HG03108 (cell line): ENCODE measurements at regions not wholly inside any gene's neighbourhood (a gene's known extent, or its start where the extent isn't known, plus 50 kb on each side); places are given as distances from the start of the nearest gene placed in this dataset.
A peak's percentile ranks its signal among the peaks of the same experiment; 100 is the strongest.

Experiments
- ATAC-seq: cut with Tn5 transposase; IDR thresholded peaks from one replicate; pipeline ENCODE4 v1.9.1; 2021; ENCODE audit warnings: moderate library complexity; ENCODE audit not compliant: unreplicated experiment

DNA sequence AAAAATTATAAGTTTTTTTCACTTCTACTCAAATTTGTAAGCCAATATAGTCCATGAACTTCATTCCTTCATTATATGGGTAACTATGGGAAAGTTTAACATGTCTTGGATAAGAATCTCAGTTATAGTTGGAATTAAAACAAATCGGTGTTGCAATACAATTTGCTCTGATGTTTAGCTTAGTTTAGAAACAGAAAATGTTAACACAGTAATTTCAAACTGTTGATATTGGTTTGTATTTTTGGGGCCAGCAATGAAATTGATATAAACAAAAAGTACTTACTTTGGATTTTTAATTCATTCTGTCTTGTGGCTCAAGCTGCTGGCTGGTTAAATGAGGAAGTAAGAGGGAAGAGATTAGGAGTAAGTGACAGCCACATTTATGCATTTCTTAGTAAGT is 368.5 kb upstream of the NT5C1B start:
- no peak for ATAC-seq

DNA sequence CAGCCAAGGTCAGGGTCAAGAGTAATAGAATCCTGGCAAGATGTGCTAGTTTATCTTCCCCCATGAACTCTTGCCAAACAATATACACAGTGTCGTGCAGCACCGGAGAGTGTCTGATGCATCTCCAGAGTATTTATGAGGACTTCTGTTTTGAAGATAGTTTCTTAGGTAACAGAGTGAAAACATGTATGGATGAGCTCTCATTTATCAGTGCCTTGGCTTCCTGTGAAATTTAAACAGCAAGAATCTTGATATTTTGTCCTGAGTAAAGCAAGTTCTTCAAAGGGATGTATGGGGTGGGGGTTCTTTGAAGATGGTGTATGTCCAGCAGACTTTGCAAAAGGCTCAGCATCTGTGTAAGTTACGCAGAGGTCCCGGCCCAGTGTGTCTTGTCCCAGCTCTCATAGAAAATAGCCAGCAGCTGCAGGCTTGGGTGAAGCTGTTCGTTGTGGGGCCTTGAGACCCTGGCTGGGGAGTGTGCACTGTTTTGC is 361.0 kb upstream of the NT5C1B start:
- no peak for ATAC-seq

DNA sequence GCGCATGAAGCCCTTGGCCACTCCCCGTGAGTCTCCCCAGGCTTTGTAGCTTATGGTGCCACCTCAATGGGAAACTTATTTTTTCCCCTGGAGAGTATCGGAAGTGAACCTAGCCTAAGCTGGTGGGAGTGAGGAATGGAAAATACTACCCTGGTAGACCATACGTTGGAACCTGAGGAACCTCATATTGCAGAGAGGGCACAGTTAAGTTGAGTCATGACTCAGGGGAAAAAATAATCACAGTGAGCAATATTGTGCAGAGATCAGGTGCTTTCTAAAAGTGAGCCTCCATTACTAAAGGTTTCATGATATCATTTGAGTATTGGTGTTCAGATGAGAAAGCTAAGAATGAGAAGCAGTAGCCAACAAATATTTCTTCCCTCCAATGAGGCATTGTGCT is 360.5 kb upstream of the NT5C1B start:
- no peak for ATAC-seq

DNA sequence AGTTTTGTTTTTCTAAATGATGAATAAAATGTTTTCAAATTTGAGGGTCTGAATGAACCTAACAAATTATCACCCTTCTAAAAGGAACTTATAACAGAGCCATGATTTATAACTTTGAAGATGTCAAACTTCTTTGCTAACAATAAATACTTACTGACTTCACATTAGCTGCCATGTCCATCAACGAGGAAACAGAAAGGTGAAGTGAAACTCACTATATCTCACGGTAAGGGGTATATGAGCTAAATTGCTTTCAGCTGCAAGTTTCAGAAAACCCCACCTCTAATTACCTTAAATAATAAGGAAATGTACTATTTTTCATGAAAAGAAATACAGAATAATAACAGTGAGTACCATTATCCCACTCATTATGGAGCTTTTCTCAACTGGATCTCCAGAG is 350.8 kb upstream of the NT5C1B start:
- peak; percentile 76 for ATAC-seq

DNA sequence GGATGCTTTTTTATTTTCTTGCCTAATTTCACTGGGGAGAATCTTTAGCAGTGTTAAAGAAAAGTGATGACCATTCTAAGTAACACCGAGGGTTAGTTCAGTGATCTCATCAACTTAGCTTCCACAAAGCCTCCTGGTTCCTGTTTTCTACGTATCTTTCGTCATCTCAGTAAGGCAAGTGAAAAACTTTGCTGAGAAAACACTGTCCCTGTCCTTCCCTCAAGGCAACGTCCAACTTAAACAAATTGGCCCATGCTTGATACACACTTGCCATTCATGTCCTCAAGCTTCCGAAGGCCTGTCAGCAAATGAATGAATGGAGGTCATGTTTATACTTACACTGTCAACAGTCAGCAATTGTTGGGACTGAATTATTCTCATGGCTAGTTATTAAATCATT is 350.4 kb upstream of the NT5C1B start:
- peak; percentile 22 for ATAC-seq

DNA sequence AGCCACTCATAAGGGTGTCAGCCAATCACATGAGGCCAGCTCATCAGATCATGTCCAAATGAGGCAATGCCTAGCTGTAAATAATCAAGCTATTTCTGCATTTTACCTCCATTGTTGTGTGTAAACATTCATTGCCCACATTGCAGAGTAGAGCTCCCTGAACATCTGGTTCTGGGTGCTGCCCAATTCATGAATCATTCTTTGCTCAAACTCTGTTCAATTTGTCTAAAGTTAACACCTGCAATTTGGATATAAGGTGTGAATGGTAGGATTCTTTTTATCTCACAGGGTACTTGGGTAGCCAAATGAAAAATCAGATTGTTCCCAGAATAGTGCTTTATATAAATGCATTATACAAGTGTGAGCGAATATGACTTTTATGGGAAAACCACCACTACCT is 345.5 kb upstream of the NT5C1B start:
- ATAC-seq, result no peak

DNA sequence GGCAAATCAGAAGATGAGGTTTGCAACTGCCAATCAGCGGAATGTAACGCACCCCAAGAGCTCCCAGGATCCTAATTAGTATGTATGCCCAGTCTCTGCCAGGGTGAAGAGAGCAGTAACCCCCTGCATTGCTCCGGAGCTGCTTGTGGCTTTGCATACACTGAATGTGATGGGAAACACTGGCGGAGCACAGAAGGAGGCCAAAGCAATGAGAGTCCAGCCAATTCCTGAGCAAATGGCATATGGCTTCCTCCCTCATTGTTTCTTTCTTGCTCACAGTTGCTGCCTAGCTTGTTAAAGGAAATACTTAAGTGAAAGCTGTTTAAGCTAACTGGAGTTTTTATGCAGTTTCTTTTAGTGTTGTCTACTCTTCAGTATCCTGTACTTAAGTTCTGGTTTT is 343.5 kb upstream of the NT5C1B start:
- ATAC-seq, result no peak

DNA sequence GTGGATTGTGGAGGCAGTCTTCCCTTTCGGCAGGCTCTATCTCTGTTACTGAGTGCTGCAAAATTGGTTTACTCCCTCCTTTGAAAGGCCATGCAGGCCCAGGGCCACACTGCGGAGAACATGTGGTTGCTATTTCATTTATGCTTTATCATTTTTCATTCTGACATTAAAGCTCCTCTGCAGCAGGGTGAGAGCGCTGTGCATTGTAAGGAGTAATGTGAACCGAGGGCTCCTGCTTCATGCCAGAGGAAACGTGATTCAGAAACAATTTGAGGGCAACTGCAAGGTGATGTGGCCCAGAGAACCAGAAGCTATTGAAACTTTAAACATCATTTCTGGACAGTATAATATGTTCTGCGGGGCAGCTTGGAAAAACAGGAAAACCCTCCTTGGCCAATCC is 341.6 kb upstream of the NT5C1B start:
- no peak for ATAC-seq

DNA sequence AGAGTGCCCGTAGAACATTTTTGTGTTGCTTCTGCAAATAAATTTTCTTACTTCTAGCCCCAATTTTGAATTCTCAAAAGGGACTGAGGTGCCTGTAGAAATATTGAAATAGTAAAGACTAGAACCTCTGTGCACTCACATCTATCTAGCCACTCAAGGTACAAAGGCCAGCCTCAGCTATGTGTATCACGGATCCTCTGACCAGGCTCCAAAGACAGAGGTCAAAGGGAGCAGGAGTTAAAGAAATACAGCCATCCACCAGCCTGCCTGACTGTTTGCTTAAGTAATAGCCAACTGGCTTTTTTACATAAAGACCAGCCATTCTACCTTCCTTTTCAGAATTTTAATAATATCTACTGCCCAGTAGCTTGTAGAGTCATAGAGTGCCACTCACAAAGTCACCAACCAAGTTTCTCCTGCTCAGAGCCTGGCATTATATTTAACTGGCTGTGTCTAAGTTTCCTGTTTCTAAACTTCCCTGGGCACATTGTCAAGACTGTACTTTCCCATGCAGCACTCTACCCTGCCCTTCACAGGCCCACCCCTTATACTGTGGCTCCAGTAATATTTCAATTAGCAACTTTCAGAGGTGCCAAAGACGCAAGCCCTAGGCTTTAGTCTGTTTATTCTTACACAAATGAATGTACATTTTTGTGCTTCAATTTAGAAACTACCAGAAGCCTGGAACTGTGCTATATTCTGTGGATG is 338.3 kb upstream of the NT5C1B start:
- no peak for ATAC-seq

DNA sequence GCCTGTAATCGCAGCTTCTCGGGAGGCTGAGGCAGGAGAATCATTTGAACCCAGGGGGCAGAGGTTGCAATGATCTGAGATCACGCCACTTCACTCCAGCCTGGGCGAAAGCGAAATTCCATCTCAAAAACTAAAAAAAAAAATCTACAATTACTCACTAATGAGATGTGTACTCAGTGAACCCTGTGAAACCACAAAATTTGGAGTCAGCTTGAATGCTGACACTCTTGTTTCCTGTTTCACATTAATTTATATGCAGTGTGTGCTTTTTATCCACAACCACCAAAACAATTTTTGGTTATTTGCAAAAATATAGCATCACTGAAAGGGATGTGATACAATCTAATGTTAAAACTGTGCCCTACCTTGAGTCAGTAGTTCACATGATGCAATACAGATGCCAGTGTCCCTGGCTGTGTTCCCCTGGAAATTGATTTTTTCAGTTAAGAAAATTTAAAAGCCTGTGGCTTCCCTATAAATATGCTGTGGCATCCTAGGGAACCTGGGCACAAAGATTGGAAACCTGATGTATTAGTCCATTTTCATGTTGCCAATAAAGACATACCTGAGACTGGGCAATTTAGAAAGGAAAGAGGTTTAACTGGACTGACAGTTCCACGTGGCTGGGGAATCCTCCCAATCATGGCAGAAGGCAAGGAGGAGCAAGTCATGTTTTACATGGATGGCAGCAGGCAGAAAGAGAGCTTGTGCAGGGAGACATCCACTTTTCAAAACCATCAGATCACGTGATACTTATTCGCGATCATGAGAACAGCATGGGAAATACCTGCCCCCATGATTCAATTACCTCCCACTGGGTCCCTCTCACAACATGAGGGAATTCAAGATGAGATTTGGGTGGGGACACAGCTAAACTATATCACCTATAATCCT is 337.5 kb upstream of the NT5C1B start:
- ATAC-seq, result no peak

DNA sequence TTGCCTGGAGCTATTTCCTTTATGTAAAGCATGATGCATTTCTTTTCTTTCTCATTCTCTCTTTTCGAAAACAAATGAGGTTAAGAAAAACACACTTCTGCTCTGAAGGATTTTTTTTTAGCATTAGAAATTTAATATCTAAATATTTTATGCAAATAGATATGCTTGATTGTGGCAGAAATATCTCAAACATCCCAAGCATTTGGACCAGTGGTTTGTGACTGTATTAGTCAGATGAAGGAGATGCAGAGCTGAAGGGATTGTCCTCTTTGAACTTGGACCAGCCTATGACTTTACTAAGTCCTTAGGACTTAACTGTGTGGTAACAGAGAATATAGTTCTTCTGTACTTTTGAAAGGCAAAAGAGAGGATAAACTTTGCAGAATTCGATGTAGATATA is 335.9 kb upstream of the NT5C1B start:
- no peak for ATAC-seq

DNA sequence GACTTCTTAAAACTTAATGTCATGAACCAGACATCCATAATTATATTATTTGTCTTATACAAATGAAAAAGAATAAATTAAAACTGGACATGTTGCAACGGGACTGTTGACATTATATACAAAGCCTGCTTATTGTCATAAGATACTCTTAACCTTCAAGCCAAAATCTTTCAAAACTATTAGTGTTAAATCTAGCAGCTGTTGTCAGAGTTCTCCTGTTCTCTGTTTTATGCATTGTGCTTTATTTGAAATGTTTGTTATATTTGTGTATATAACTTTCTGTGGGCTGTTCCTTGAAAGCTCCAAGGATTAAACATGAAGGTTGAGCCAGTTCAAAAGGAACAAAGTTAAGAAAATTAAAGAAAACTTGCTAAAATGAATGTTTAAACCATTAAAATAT is 335.5 kb upstream of the NT5C1B start:
- ATAC-seq, result no peak

DNA sequence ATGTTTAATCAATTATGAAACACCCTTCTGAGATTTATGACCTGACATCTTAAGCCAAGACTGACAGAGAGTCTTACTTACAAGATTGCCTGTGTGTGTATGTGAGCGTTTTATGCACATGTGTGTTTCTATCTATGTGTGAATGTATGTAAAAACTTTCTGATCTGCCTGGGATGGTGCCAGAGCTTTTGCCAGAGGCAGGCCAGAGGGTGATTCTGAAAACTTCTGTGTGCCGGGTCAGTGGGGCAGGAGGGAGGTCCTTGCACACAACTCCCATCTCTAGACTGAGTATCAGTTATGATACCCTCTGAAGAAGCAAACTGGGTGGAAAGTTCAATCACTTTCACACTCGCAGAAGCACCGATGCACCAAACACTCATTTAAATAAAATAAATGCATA is 335.0 kb upstream of the NT5C1B start:
- ATAC-seq, result no peak

DNA sequence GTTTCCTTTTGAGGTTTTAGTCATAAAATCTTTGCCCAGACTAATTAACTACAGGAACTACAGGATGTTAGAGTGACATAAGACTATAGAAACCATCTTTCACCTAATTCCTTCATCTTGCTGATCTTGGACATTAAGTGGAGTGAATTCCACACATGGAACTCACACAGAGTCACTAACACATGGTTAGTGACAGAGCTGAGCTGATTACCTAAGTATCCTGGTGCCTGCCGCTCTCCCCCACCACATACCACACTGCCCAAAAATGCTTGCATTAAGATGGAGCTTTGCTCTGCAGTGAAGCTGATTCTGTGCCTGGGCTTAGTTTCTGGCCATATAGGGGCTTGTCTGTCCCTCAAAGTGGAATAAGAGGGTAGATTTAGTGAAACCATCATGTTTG is 332.9 kb upstream of the NT5C1B start:
- no peak for ATAC-seq

DNA sequence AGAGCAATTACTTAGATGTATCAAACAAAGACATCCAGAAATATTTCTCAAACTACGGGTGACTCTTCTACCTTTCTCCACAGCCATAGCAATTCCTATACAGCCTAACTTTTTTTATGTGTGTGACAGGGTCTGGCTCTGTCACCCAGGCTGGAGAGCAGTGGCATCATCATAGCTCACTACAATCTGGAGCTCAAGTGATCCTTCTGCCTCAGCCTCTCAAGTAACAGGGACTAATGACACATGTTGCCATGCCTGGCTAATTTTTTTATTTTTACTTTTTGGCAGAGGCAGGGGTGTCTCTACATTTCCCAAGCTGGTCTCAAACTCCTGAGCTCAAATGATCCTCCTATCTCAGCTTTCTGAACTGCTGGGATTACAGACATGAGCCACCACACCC is 328.9 kb upstream of the NT5C1B start:
- no peak for ATAC-seq

DNA sequence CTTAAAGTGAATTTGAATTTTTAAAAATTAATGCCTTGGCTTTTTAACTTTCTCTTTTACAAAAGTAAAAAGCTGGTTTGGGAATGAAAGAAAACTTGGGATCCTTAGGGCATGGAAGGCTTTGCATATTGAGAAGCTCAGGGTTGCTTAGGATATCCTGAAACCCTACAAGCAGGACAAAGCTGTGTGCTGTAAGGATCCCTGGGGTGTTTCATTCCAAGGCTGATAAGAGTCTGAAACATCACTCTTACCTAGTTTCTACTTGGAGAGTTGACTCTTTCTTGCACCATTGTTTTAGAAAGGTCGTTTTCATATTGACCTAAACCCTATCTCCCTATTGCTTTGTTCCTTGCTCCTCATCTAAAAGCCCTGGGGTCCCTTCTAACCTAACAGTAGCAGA is 325.9 kb upstream of the NT5C1B start:
- ATAC-seq, result no peak

DNA sequence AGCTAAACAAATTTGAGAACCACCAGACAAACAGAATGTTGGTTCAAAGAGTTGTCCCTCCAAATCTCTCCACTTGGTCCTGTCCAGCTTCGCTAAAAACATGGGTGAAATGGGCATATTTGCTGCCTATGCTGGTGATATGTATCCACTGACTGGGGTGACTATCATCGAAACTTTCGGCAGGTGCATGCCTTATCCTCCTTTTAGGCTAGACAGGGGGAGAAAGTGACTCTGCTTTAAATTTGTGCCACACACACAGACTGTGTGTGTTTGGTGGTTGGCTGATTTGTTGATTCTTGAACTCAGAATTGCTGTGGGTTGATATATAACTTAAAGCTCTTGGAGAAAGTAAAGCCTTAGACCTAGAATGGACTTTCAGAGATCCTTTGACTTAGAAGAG is 324.1 kb upstream of the NT5C1B start:
- ATAC-seq, result no peak

DNA sequence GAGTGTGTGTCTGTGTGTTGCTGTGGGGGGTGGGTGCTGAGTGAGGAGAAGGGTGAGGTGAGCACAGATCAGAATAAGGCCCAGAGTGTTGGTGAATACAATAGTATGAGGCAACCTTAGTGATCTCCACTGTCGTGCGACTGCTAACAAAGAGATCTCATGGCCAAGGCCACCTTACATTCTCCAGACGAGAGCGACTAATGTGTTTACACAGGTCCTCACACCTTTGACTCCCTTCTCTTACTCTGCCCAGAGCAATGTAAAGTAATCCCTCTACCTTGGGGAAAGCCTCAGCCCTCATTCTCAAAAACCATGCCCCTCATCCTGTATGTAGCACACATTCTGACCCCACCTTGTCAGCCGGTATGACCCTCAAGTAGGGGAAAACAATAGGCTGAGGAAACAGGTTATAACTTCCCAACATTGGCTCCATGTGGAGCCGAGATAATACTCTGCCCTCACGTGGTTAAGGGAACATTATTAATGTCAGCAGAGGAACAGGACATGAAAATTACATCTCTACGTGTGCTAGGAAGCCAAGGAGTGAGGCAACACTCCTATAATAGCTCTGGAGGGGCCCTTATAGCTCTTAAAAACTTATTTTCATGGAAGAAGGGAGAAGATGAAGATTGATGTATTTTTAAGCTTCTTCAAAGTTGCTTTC is 323.0 kb upstream of the NT5C1B start:
- ATAC-seq, result no peak

DNA sequence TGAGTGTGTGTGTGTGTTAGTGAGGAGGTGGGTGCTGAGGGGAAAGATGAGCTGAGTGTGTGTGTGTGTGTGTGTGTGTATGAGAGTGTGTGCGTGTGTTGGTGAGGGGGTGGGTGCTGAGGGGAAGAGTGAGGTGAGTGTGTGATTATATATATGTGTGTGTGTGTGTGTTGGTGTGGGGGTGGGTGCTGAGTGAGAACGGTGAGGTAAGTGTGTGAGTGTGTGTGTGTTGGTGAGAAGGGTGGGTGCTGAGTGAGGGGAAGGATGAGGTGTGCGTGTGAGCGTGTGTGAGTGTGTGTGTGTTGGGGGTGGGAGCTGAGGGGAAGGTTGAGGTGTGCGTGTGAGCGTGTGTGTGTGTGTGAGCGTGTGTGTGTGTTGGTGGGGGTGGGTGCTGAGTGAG is 322.0 kb upstream of the NT5C1B start:
- no peak for ATAC-seq

DNA sequence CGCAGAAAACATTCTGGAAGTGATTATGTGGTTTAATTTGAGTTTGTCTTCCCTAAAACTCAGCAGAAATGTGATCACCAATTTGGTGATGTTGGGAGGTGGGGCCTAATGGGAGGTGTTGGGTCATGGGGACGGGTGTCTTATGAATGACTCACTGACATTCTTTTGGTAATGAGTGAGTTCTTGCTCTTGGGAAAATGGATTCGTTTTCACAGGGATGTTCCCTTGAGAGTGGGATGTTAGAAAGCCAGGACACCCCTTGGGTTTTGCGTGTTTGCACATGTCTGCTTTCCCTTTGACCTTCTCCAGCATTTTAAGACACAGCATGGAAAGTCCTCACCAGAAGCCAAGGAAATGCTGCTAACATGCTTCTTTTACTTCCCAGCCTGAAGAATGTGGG is 321.5 kb upstream of the NT5C1B start:
- no peak for ATAC-seq

DNA sequence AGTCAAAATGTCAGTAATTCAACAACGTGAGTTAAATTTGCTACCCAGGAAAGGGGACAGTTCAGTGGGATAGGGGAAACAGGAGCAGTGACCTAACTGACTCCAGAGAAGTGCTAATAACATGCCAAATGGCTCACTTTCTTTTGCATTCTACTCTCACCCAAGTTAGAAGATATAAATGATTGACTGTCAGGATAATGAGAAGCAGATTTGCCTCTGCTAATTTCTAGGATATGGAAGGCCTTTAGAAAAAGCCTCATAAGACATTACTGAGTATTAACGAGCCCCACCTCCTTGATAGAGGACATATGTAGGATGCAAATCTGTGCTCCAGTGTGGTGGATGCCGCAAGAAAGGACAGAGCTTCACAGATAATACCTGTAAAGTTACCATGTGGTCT is 318.6 kb upstream of the NT5C1B start:
- no peak for ATAC-seq

DNA sequence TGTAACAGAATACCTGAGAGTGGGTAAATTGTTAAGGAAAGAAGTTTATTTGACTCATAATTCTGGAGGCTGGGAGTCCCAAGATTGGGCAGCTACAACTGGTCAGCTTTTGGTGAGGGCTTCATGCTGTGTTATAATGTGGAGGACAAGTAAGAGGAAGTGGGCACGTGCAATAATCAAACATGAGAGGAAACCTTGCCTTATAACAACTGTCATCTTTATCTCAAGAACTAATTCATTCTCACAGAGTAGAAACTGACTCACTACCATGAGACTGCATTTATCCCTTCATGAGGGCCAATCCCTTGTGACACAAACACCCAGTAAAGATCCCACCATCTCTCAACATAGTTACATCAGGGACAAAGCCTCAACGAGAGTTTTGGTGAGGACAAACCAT is 318.1 kb upstream of the NT5C1B start:
- ATAC-seq, result no peak
